Epithelial cell of proximal tubule (primary cell): ENCODE measurements at regions not wholly inside any gene's neighbourhood (a gene's known extent, or its start where the extent isn't known, plus 50 kb on each side); places are given as distances from the start of the nearest gene placed in this dataset.
"Not testable (repeated sequence)": the region's sequence is repeated elsewhere in the genome, so short reads cannot be mapped to it uniquely, and the experiment has no call there.

Experiments used
- DNase-seq: peaks from one replicate; pipeline ENCODE4 v3.0.0-alpha.2; 2011; ENCODE audit warnings: low read depth
- H3K4me3 ChIP-seq: 2 replicates; pipeline ENCODE4 v1.5.1; 2011; ENCODE audit warnings: low read depth, mild to moderate bottlenecking, low read length
- TF ChIP-seq, protein P1 (sequence below): conservative IDR thresholded peaks from 2 replicates; pipeline ENCODE4 v1.5.1; 2012; ENCODE audit warnings: low read depth, mild to moderate bottlenecking, low read length

DNA sequence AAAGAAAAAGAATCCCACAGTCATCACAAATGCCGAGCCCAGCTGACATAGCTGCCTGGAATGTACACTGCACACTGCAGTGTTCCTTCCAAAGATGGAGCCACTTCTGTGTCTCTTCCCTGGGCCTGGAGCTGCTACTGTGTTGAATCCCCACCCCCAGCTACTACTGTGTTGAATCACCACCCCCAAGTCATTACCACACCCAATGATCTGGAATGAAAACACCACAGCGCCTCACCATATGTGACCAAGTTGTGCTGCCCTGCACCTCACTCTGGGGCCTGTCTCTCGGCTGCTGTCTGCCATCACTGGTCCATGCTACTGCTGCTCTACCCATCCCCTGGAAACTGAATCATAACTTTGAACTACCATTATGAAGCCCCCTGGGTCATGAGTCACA lies 861.2 kb downstream of the UQCRFS1 start:
- no peak for DNase-seq

DNA sequence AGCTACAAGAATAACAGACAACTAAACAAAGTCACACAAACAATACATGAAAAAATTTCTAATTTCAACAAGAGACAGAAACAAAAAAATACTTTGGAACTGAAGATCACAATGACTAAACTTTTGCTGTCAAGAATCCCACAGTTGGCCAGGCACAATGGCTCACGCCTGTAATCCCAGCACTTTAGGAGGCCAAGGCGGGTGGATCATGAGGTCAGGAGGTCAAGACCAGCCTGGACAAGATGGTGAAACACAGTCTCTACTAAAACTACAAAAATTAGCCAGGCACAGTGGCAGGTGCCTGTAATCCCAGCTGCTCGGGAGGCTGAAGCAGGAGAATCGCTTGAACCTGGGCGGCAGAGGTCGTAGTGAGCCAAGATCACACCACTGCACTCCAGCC lies 861.6 kb downstream of the UQCRFS1 start:
- DNase-seq, H3K4me3 ChIP-seq: not testable (repeated sequence)

More for the DNA sequence above, 861.2 kb downstream of the UQCRFS1 start:
- TF ChIP-seq, protein P1, sequence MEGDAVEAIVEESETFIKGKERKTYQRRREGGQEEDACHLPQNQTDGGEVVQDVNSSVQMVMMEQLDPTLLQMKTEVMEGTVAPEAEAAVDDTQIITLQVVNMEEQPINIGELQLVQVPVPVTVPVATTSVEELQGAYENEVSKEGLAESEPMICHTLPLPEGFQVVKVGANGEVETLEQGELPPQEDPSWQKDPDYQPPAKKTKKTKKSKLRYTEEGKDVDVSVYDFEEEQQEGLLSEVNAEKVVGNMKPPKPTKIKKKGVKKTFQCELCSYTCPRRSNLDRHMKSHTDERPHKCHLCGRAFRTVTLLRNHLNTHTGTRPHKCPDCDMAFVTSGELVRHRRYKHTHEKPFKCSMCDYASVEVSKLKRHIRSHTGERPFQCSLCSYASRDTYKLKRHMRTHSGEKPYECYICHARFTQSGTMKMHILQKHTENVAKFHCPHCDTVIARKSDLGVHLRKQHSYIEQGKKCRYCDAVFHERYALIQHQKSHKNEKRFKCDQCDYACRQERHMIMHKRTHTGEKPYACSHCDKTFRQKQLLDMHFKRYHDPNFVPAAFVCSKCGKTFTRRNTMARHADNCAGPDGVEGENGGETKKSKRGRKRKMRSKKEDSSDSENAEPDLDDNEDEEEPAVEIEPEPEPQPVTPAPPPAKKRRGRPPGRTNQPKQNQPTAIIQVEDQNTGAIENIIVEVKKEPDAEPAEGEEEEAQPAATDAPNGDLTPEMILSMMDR, result no peak
- H3K4me3 ChIP-seq, result no peak overlapping the region

DNA sequence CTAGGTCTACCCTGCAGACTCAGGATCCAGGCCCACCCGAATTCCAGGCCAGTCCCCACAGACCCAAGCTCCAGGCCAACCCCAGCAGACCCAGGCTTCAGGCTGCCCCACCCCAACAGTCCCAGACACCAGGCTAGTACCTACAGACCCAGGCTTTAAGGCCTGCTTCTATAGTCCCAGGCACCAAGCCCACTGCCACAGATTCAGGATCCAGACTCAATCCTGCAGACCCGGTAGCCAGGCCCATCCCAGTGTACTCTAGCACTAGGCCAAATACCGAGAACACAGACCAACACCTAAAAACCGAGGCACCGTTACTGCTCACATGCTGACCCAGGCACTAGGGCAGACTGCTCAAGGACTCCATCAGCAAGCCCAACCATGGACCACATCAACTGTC lies 862.3 kb downstream of the UQCRFS1 start:
- TF ChIP-seq, protein P1, result no peak
- no peak for DNase-seq
- no peak overlapping the region for H3K4me3 ChIP-seq

DNA sequence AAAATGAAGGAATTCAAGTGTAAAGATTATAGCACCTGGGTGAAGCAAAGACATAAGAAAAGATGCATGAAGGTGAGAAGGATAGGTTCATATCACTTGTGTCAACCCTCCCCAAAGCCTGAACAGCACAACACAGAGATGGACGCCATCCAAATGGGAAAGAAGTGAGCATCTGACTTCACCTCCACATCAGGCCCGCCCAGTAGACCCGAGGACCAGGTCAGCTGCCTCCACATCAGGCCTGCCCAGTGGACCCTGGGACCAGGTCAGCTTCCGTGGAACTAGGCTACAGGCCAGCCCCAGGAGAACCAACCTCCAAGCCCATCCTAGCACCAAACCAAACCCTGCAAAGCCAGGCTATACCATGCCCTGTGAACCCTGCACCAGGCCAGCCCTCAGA lies 862.9 kb downstream of the UQCRFS1 start:
- no peak for DNase-seq
- TF ChIP-seq, protein P1, result no peak

DNA sequence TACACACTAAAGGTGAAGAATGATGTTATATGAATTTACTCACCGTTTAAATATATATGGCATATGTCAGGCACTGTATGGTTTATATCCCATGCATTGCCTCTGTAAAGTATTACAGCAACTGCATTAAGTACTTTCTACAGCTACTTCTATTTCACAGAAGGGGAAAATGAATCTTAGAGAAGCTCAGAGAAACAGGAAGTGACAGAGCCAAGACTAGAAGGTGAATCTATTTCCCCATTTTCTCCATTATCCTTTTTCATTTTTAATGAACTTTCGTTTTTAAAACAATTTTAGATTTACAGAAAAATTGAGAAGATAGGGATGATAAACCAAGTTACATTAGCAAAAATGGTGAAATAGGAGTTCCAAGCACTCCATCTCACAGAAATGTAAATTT lies 863.3 kb downstream of the UQCRFS1 start:
- no peak overlapping the region for H3K4me3 ChIP-seq
- TF ChIP-seq, protein P1, result no peak
- DNase-seq, result no peak

More for the DNA sequence above, 862.9 kb downstream of the UQCRFS1 start:
- no peak overlapping the region for H3K4me3 ChIP-seq

DNA sequence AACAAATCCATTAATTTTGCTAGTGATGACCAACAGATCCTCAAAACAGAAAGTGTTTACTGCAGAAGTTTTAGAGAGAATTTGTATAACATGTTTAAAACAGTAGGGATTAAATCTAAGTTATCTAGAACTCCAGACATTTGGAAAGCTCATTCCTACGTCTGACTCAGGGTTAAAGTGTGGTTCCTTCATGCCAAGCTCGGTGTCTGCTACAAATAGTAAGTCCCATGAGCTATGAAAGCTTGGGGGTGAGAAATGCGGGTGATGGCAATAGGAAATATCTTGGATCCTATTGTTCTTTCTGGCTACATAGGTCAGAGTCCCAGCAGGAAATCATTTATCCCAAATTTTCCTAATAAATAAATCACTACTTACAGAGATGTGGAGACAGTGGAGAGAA lies 867.1 kb downstream of the UQCRFS1 start:
- TF ChIP-seq, protein P1, result no peak
- no peak for DNase-seq
- no peak overlapping the region for H3K4me3 ChIP-seq

DNA sequence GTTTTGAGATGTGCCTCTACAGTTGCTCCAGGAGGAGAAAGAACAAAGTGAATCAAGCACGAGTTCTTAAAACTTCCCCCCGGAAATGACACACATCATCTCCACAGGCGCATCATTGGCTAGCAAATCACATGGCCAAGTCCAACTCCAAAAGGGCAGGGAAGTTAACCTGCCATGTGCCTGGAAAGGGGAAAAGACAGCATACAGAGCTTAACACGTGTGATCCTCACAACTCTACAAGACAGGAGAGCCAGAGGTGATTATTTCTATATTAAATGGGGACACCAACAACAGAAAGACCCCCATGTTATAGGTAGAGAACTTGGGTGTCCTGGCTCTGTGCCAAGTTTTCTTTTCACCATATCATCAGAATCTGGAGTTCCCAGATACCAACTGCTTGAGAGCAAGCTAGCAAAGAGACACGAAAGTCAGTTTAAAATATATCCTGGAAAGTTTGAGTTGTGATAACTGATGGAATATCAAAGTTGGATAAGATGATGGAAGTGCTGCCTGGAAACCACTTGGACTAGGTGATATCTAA lies 871.1 kb downstream of the UQCRFS1 start:
- H3K4me3 ChIP-seq, result no peak overlapping the region
- TF ChIP-seq, protein P1, result no peak

More for the DNA sequence above, 871.1 kb downstream of the UQCRFS1 start:
- no peak for DNase-seq
